DMS 273 treated with DMSO at 0.1 percent for 48 hours (cell line): ENCODE measurements at regions not wholly inside any gene's neighbourhood (a gene's known extent, or its start where the extent isn't known, plus 50 kb on each side); places are given as distances from the start of the nearest gene placed in this dataset.
"Not testable (repeated sequence)": the region's sequence is repeated elsewhere in the genome, so short reads cannot be mapped to it uniquely, and the experiment has no call there.

Experiments
- DNase-seq: peaks from one replicate; lab custom pipeline; 2025; lab: John Stamatoyannopoulos, UW

GRCh38 chr3:33956776-33957175 lies 158.3 kb downstream of the PDCD6IP start:
- no peak for DNase-seq

DNA sequence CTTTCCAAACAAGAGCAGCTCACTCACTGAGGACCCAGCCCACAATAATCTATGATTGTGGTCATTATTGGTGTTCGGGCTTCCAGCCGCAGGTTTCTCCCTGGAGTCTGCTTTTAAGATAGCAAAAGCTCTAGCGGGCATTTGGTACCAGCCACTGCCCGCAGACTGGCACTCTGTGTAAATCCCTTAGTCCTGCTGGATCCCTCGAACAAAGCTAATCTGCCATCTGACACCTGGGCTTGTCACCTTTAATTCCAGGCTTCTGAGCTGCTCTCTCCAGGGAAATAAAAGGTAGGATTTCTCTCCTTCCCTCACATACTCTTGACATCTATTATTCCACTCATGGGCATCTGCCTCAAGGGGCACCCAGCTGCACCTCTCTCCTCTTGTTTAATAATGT lies 158.7 kb downstream of the PDCD6IP start:
- DNase-seq: no peak

GRCh38 chr3:33958661-33959060 lies 160.2 kb downstream of the PDCD6IP start:
- no peak for DNase-seq

DNA sequence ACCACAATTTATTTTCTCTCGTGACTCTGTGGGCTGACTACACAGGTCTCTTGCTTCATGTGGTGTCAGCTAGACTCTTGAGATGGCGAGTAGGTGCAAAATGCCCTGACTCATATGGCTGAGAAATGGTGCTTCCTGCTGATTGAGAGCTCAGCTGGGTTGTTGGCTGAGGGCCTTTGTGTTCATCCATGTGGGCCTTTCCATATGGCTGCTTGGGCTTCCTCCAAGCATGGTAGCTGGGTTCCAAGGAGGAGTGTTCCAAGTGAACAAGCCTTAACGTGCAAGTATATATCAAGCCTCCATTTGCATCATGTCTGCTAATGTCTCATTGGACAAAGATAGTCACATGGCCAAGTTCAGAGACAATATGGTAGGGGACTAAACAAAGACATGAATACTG lies 164.0 kb downstream of the PDCD6IP start:
- no peak for DNase-seq

DNA sequence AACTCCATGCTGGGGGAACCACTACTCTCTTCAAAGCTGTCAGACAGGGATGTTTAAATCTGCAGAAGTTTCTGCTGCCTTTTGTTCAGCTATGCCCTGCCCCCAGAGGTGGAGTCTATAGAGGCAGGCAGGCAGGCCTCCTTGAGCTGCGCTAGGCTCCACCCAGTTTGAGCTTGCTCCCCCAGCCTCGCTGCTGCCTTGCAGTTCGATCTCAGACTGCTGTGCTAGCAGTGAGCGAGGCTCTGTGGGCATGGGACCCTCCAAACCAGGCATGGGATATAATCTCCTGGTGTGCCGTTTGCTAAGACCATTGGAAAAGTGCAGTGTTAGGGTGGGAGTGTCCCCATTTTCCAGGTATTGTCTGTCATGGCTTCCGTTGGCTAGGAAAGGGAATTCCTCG lies 171.8 kb downstream of the PDCD6IP start:
- DNase-seq: not testable (repeated sequence)

- DNase-seq: no peak
Measured at GRCh38 chr3:33971055-33971454, 172.6 kb downstream of the PDCD6IP start.

DNA sequence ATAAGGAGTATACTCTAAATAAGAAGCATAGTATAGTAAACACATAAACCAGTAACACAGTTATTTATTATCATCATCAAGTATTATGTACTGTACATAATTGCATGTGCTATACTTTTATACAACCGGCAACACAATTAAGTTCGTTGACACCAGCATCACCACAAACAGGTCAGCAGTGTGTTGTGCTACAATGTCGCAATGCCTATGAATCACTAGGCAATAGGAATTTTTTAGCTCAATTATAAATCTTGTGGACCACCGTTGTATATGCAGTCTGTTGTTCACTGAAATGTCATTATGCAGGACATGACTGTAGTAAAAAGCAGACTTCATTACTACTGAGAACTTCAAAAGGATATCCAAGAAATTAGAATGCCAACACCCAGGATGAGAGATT lies 177.0 kb downstream of the PDCD6IP start:
- no peak for DNase-seq

DNA sequence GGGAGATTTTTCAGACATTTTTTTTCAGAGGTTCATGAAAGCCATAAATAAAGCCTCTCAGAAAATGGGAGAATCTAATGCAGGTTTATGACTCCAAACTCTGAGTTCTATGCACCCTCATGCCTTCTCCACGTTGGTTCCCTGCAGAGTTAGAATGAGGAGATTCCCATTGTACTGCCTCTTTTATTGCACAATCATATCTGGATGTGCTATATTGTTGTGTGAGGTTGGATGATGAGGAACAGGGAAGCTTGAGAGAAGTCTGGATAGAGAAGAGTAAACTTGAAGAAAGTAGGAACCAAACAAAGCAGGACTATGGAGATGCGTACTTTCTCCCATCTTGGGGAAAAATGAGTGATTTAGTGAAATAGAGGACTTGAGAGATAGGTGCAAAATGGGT lies 178.8 kb downstream of the PDCD6IP start:
- no peak for DNase-seq

GRCh38 chr3:33980252-33980651 lies 181.8 kb downstream of the PDCD6IP start:
- DNase-seq: no peak

GRCh38 chr3:33982269-33982798 lies 183.9 kb downstream of the PDCD6IP start:
- no peak for DNase-seq

- not testable (repeated sequence) for DNase-seq
Measured at GRCh38 chr3:33982949-33983348, 184.5 kb downstream of the PDCD6IP start.

- no peak for DNase-seq
Measured at GRCh38 chr3:33989229-33989628, 190.8 kb downstream of the PDCD6IP start.

DNA sequence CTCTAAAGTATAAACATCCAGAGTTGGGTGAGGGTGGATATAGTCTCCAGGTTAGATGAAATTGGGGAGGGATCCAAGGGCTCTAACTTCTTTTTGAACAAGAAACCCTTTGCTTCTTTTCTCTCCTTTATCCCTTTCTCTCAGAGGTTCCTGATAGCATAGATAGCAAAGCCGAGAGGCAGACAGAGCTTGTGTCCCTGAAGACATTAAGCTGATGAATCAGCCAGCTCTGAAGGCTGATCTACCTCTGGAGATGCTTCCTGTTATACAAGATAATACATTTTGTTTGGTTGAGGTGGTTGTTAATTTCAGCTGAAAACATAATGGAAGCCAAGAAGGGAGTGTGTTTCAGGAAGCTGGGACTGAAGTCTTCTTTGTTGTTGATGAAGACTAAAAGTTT lies 193.2 kb downstream of the PDCD6IP start:
- no peak for DNase-seq

DNA sequence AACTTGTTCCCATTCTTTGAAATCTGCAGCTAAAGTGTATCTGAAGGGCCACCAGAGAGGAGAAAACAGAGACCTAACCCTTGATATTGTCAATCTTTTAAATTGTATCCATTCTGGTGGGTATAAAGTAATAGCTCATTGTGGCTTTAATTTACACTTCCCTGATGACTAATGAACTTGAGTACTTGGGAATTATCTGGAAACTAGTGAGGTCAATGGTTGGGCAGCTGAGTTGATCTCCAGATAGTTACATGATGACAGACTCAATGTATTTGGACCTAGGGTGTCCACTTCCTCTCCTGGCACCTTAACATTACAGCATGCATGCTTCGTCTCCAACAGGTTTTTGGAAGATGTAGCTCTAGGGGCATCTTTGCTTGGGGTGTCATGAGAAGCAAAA lies 195.2 kb downstream of the PDCD6IP start:
- no peak for DNase-seq

- no peak for DNase-seq
Measured at GRCh38 chr3:33994568-33994967, 196.1 kb downstream of the PDCD6IP start.

DNA sequence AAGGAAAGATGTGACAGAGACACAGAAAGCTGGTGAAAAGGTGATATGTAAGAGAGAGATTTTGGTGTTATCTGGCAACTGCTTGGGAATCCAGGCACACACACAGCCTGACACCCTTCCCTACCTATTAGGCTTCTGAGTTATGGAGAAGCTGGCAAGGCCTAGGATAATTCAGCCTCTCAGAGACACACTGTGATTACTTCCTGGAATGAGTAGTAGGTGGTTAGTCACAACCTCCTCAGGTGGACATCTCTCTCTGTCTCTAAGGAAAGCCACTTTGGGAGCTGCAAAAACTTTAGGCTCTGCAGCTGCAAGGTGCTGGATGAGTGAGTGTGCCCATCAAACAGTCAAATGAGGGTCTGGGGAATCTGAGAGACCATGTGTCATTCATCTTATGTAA lies 201.9 kb downstream of the PDCD6IP start:
- no peak for DNase-seq

DNA sequence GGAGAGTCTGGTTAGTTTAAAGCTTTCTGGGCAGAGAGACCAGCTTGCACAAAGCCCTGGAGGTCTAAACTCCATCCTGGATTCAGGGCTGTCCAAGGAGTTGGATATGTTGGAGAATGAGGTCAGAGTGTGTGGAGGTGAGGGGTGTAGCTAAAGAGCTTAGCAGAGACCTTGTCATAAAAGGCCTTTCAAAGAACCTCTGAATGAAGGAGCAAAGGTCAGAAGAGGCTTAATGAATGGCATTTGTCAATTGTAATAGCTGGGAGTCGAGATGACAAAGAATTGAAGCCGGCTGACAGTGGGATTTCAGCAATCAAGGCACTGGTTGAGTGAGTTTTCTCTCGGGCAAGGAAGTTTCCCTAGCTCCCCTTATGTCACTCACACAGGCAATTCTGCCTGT lies 202.6 kb downstream of the PDCD6IP start:
- DNase-seq: no peak

DNA sequence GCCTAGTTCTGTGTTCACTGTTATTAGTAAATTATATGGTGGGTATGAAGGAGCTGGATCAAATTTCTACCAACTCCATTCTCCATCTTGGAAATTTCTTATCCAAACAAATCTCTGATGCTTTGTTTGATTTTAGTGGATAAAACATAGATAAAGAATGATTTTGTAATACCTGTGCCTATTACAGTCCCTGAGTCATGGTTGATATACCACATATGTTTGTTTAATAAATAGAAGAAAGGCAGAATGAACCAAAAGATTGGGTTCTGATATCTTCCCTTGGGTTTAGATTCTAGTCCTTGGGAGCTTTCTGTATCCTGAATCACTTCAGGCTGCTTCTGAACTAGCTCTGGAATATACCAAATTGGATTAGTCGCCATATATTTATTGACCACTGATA lies 203.6 kb downstream of the PDCD6IP start:
- DNase-seq: no peak

GRCh38 chr3:34002569-34003100 lies 204.2 kb downstream of the PDCD6IP start:
- no peak for DNase-seq

GRCh38 chr3:34005886-34006285 lies 207.5 kb downstream of the PDCD6IP start:
- DNase-seq: no peak

DNA sequence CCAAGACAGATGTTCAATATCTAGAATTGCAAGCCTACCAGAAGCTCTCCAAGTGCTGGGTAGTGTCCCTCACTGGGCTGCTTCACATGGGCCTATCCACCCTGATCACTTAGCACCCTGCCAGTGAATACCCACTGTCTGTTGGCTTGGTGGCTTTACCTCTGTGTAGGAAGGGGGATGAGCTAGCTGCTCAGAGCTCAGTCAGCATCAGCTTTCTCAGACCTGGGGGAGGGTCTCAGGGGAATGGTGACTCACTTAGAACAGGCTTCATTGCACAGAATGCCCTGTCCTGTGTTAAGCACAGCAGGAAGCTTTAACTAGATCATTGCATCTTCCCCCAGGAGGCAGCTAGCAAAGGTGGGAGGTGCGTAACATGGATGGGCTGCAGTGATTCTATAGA lies 209.8 kb downstream of the PDCD6IP start:
- DNase-seq: no peak

DNA sequence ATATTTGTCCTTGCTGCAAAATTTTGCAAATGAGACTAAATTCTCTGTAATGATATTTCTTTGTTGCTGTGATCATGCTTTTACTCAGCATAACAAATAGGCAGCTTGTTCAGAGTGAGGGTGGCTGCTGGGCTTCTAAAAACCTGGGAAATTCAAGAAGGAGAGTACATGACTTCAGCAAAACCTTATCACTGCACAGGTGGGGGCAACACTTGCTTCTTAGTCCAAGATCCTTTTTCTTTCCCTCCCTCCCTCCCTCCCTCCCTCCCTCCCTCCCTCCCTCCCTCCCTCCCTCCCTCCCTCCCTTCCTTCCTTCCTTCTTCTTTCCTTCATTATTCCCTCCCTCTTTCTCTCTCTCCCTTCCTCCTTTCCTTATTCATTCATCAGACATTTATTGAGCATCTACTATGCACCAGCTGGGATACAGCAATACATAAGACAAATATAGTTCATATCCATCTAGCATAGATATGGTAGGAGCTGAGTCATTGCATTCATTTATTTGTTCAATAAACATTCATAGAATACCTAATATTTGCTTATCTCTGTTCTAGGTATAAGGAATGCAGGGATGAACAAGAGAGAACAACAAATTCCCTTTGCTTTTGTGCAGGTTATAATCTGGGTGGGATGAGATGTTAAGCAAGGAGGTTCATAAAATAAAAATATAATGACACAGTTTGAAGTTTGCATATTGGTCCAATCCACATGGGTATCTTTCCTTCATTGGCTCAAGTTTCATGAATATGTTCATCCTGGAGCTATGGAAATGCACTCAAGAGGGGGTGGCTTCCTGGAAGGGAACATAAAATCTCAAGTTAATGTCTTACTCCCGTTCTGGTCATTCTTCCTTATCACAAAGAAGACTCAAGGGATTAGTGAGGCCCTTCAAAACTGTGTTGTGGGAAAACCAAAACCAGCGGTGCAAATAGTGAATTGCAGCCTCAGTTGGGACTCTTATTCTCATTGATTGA lies 210.7 kb downstream of the PDCD6IP start:
- DNase-seq: no peak
